ENCODE measurements at regions not wholly inside any gene's neighbourhood (a gene's known extent, or its start where the extent isn't known, plus 50 kb on each side); places are given as distances from the start of the nearest gene placed in this dataset.

DNA sequence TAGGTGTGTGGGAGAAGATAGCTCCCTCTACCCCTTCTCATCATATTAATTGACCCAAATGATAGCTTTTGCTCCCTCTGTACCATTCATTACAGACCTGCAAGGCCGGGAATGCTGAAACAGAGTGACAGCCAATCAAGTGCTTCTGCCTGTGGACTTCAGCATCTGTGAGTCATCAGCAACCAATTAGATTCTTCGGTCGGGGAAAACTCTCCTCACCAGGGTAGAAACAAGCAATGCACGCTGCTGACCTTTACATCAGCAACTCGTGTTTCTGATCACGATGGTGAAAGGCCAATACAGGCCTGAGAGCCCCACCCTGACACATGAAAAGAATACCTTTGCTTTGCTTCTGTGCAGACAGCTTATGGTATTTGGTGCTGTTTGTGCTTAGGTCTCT is 347.2 kb upstream of the DDX53 start:
- H4K91ac ChIP-seq (ENCODE audit: insufficient read length, low read depth, low read length) = no peak overlapping the region
- no peak overlapping the region for H2AK5ac ChIP-seq (ENCODE audit: insufficient read length, low read length)
- Mint-ChIP-seq H3K4me1 (peaks cover 5 to 6% of the 10 kb centered on the region in 2 experiments; a peak in 3 of 4 replicates), H3K27me3 (ENCODE audit: low read depth) (no peaks in the 10 kb centered on the region), H3K27ac (no peak overlapping the region), H3K9me3 (peaks cover 11 to 36% of the 10 kb centered on the region in 2 experiments; a peak in 4 of 5 replicates), H3K36me3 (ENCODE audit: insufficient read depth in 1 of 3, low read depth in 3 of 3) (no peaks in the 10 kb centered on the region; a peak in 2 of 7 replicates), H3K4me3 (no peak overlapping the region)
- peak overlapping the region; percentile 94 for H2AFZ ChIP-seq (ENCODE audit: low read length)
- no peak overlapping the region for H3K18ac ChIP-seq (ENCODE audit: insufficient read length, low read depth, low read length)
- H3K79me2 ChIP-seq (ENCODE audit: insufficient read depth, low read length) = no peaks in the 10 kb centered on the region
- H3K4me1 ChIP-seq (ENCODE audit: insufficient read depth, low read length) = no peaks in the 10 kb centered on the region
- H2BK5ac ChIP-seq (ENCODE audit: insufficient read length, low read length) = no peak overlapping the region
- no peak overlapping the region for H4K8ac ChIP-seq (replicated peaks; ENCODE audit: insufficient read length, low read depth, low read length)
- no peak overlapping the region for H2BK120ac ChIP-seq (ENCODE audit: low read depth, low read length, poor library complexity, severe bottlenecking)
- no peak overlapping the region for H3K56ac ChIP-seq (ENCODE audit: insufficient read length, low read depth, low read length)
- no peaks in the 10 kb centered on the region for H3K27me3 ChIP-seq (ENCODE audit: insufficient read depth, low read length)
- no peaks in the 10 kb centered on the region for H3K9me3 ChIP-seq (ENCODE audit: control insufficient read depth, low read depth, low read length)
- no peak overlapping the region for H3K4ac ChIP-seq (ENCODE audit: low read depth, low read length)
- no peak overlapping the region for H3K4me2 ChIP-seq (ENCODE audit: insufficient read depth, insufficient read length, low read length)
- no peak overlapping the region for H3K27ac ChIP-seq (ENCODE audit: insufficient read length, low read depth, low read length)
- H2BK12ac ChIP-seq (ENCODE audit: insufficient read length, low read depth, low read length) = no peak overlapping the region
- TF ChIP-seq, protein P1, sequence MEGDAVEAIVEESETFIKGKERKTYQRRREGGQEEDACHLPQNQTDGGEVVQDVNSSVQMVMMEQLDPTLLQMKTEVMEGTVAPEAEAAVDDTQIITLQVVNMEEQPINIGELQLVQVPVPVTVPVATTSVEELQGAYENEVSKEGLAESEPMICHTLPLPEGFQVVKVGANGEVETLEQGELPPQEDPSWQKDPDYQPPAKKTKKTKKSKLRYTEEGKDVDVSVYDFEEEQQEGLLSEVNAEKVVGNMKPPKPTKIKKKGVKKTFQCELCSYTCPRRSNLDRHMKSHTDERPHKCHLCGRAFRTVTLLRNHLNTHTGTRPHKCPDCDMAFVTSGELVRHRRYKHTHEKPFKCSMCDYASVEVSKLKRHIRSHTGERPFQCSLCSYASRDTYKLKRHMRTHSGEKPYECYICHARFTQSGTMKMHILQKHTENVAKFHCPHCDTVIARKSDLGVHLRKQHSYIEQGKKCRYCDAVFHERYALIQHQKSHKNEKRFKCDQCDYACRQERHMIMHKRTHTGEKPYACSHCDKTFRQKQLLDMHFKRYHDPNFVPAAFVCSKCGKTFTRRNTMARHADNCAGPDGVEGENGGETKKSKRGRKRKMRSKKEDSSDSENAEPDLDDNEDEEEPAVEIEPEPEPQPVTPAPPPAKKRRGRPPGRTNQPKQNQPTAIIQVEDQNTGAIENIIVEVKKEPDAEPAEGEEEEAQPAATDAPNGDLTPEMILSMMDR (conservative IDR thresholded peaks at IDR 0.05) = no peak
- no peak overlapping the region for H3K23ac ChIP-seq (ENCODE audit: insufficient read length, low read depth, low read length)
- DNase-seq = peak; percentile 60
- no peak overlapping the region for H2BK20ac ChIP-seq (ENCODE audit: low read depth, low read length, poor library complexity, severe bottlenecking)
- no peaks in the 10 kb centered on the region for H4K20me1 ChIP-seq (ENCODE audit: control insufficient read depth, insufficient read depth, insufficient read length)
- no peak overlapping the region for H4K5ac ChIP-seq (ENCODE audit: insufficient read length, low read depth, low read length)
- H3K23me2 ChIP-seq (ENCODE audit: insufficient read length, low read depth, low read length, poor library complexity, severe bottlenecking) = no peaks in the 10 kb centered on the region
- no peak overlapping the region for H2BK15ac ChIP-seq (ENCODE audit: low read depth, low read length)
- no CpG with 5 or more reads among the region's 6 CpGs for WGBS (ENCODE audit: extremely low coverage, insufficient read length, low lambda C conversion rate)
- no peak overlapping the region for H3T11ph ChIP-seq (ENCODE audit: low read length)
- H3K79me1 ChIP-seq (ENCODE audit: insufficient read depth, low read depth, low read length, poor library complexity, severe bottlenecking) = no peaks in the 10 kb centered on the region
- H3K14ac ChIP-seq (ENCODE audit: insufficient read depth, low read length) = peak overlapping the region; percentile 42; the same call in 1 of the 2 replicates
- no peak overlapping the region for H3K9ac ChIP-seq (ENCODE audit: extremely low read depth, insufficient read length, low read length)
